ENCODE measurements at regions not wholly inside any gene's neighbourhood (a gene's known extent, or its start where the extent isn't known, plus 50 kb on each side); places are given as distances from the start of the nearest gene placed in this dataset.

- TF ChIP-seq EP300 (IDR thresholded peaks at IDR 0.05; ENCODE audit: borderline replicate concordance in 1 of 2, low read depth in 1 of 2, low read length in 1 of 2): peak in 1 of 2 experiments; percentile 28; a peak in 1 of 4 replicates
- TF ChIP-seq JUND (IDR thresholded peaks at IDR 0.05): peak; percentile 68
Observed at GRCh38 chr5:96565582-96566265, 96.5 kb upstream of the CAST start (continued).

GRCh38 chr5:96566833-96567587 lies 95.2 kb upstream of the CAST start:
- TF ChIP-seq TCF12 (IDR thresholded peaks at IDR 0.05): 0 out of 2 replicates have a peak, but pooled peaks have one; percentile 4
- no peak for TF ChIP-seq ZBTB33 (IDR thresholded peaks at IDR 0.05; ENCODE audit: borderline replicate concordance, low read depth)
- TF ChIP-seq PBX3 (IDR thresholded peaks at IDR 0.05): peak; percentile 37
- no peak for TF ChIP-seq JUND (IDR thresholded peaks at IDR 0.05)
- TF ChIP-seq REST (IDR thresholded peaks at IDR 0.05; ENCODE audit: low read depth, low read length): no peak
- TF ChIP-seq RXRA (IDR thresholded peaks at IDR 0.05; ENCODE audit: borderline replicate concordance, low read depth): no peak
- TF ChIP-seq MXI1 (IDR thresholded peaks at IDR 0.05; ENCODE audit: low read depth, low read length): no peak
- no peak for TF ChIP-seq YY1 (IDR thresholded peaks at IDR 0.05; ENCODE audit: low read depth)
- no peak for TF ChIP-seq RAD21 (IDR thresholded peaks at IDR 0.05; ENCODE audit: low read length)
- no peak for TF ChIP-seq SIN3A (IDR thresholded peaks at IDR 0.05; ENCODE audit: borderline replicate concordance, low read depth, low read length)
- no peak for TF ChIP-seq GABPA (IDR thresholded peaks at IDR 0.05; ENCODE audit: low read depth)
- TF ChIP-seq CHD2 (IDR thresholded peaks at IDR 0.05; ENCODE audit: low read length, partially characterized antibody): no peak
- no peak for TF ChIP-seq MAX (IDR thresholded peaks at IDR 0.05; ENCODE audit: low read depth)
- no peak for TF ChIP-seq EZH2phosphoT487 (IDR thresholded peaks at IDR 0.05; ENCODE audit: borderline replicate concordance, low read depth)
- TF ChIP-seq TAF1 (IDR thresholded peaks at IDR 0.05; ENCODE audit: borderline replicate concordance, low read depth, low read length): no peak
- no peak for TF ChIP-seq GATA2 (CRISPR knock-in tag; IDR thresholded peaks at IDR 0.05)
- no peak for TF ChIP-seq MEF2A (IDR thresholded peaks at IDR 0.05; ENCODE audit: borderline replicate concordance, low read depth)
- no peak for TF ChIP-seq FOSL2 (IDR thresholded peaks at IDR 0.05; ENCODE audit: borderline replicate concordance, low read depth)
- no peaks in the 10 kb centered on the region for H3K36me3 ChIP-seq (replicated peaks in 1 of 2; ENCODE audit: control insufficient read depth in 1 of 2, insufficient read depth in 2 of 2, low read length in 1 of 2)
- H3K4me2 ChIP-seq: peak overlapping the region; percentile 36
- no peaks in the 10 kb centered on the region for H3K27me3 ChIP-seq (ENCODE audit: insufficient read depth)
- H3K4me1 ChIP-seq (ENCODE audit: control insufficient read depth in 1 of 2, insufficient read depth in 2 of 2, low read depth in 1 of 2, low read length in 1 of 2): peaks cover 0 to 52% of the 10 kb centered on the region in 2 experiments
- POLR2A ChIA-PET: no interaction called here
- peak overlapping the region; percentile 19 to 80; a peak in 3 of 4 replicates for H3K27ac ChIP-seq (ENCODE audit: low read depth in 2 of 2, low read length in 1 of 2)
- peak overlapping the region; percentile 75 for H2AFZ ChIP-seq (ENCODE audit: low read depth)
- H3K4me3 ChIP-seq (ENCODE audit: low read depth in 2 of 2, low read length in 1 of 2): no peak overlapping the region; a peak in 1 of 4 replicates
- no peaks in the 10 kb centered on the region for H4K20me1 ChIP-seq (ENCODE audit: insufficient read depth)
- CTCF ChIA-PET: interaction anchor here (1.0 kb wide), 1 partner anchor 35 kb away, joined by 4 read pairs; no protein-coding TSS in a partner anchor
- peak overlapping the region; percentile 38; the same call in 1 of the 2 replicates for H3K9ac ChIP-seq
- H3F3A ChIP-seq (replicated peaks; ENCODE audit: insufficient read depth): peaks cover 27% of the 10 kb centered on the region
- no peak for DNase-seq
- WGBS (ENCODE audit: low lambda C conversion rate): 67% methylated on average over 8 of the region's 8 CpGs
- no peaks in the 10 kb centered on the region for H3K79me2 ChIP-seq (ENCODE audit: insufficient read depth)
- no peaks in the 10 kb centered on the region for H3K9me3 ChIP-seq
- no peaks in the 10 kb centered on the region for H3K9me2 ChIP-seq
